DMS114 treated with DMSO at 0.1 percent for 48 hours (cell line): ENCODE measurements at regions not wholly inside any gene's neighbourhood (a gene's known extent, or its start where the extent isn't known, plus 50 kb on each side); places are given as distances from the start of the nearest gene placed in this dataset.

Experiments used
- DNase-seq: peaks from one replicate; lab custom pipeline; 2025; ENCODE audit not compliant: unreplicated experiment; lab: John Stamatoyannopoulos, UW

GRCh38 chr10:37685741-37686683 lies 171.4 kb downstream of the ZNF248 start:
- DNase-seq: no peak

GRCh38 chr10:37684765-37685164 lies 172.6 kb downstream of the ZNF248 start:
- DNase-seq: no peak

GRCh38 chr10:37682617-37683016 lies 174.8 kb downstream of the ZNF248 start:
- DNase-seq: no peak

GRCh38 chr10:37681617-37681999 lies 175.8 kb downstream of the ZNF248 start:
- DNase-seq: no peak

- DNase-seq: no peak
Observed at GRCh38 chr10:37680716-37681616, 176.4 kb downstream of the ZNF248 start.

GRCh38 chr10:37680243-37680683 lies 177.1 kb downstream of the ZNF248 start:
- DNase-seq: no peak

- DNase-seq: no peak
Observed at GRCh38 chr10:37679465-37679864, 177.9 kb downstream of the ZNF248 start.

GRCh38 chr10:37675449-37675848 lies 182.0 kb downstream of the ZNF248 start:
- no peak for DNase-seq

- DNase-seq: no peak
Observed at GRCh38 chr10:37671802-37672201, 185.6 kb downstream of the ZNF248 start.

GRCh38 chr10:37667736-37668135 lies 189.7 kb downstream of the ZNF248 start:
- no peak for DNase-seq

- no peak for DNase-seq
Observed at GRCh38 chr10:37654466-37654865, 202.9 kb downstream of the ZNF248 start.

- no peak for DNase-seq
Observed at GRCh38 chr10:37643187-37643586, 214.2 kb downstream of the ZNF248 start.

GRCh38 chr10:37640301-37640700 lies 217.1 kb downstream of the ZNF248 start:
- DNase-seq: no peak

- no peak for DNase-seq
Observed at GRCh38 chr10:37639200-37639599, 218.2 kb downstream of the ZNF248 start.

- DNase-seq: no peak
Observed at GRCh38 chr10:37638569-37638968, 218.8 kb downstream of the ZNF248 start.

- no peak for DNase-seq
Observed at GRCh38 chr10:37634351-37634880, 223.0 kb downstream of the ZNF248 start.

GRCh38 chr10:37632641-37633040 lies 224.8 kb downstream of the ZNF248 start:
- DNase-seq: no peak

GRCh38 chr10:37623506-37623905 lies 233.9 kb downstream of the ZNF248 start:
- no peak for DNase-seq

- DNase-seq: no peak
Observed at GRCh38 chr10:37619336-37619735, 238.1 kb downstream of the ZNF248 start.

GRCh38 chr10:37588299-37588698 lies 269.1 kb downstream of the ZNF248 start:
- no peak for DNase-seq

GRCh38 chr10:37584643-37585042 lies 272.8 kb downstream of the ZNF248 start:
- DNase-seq: no peak
